Type B pancreatic cell (in vitro differentiated cells): ENCODE measurements at regions not wholly inside any gene's neighbourhood (a gene's known extent, or its start where the extent isn't known, plus 50 kb on each side); places are given as distances from the start of the nearest gene placed in this dataset.

Source experiments
- DNase-seq: peaks from one replicate; pipeline ENCODE4 v3.0.0; 2021; ENCODE audit warnings: mixed read lengths; ENCODE audit not compliant: unreplicated experiment; ENCODE audit errors: extremely low spot score
- H3K27ac Mint-ChIP-seq: 2 replicates; pipeline ENCODE4 v1.8.0; 2021; ENCODE audit warnings: mild to moderate bottlenecking, mixed read lengths
- H3K27me3 Mint-ChIP-seq: 2 replicates; pipeline ENCODE4 v1.8.0; 2021; ENCODE audit warnings: mixed read lengths
- H3K36me3 Mint-ChIP-seq: 2 replicates; pipeline ENCODE4 v1.8.0; 2021; ENCODE audit warnings: mixed read lengths
- H3K4me1 Mint-ChIP-seq: one replicate; pipeline ENCODE4 v1.8.0; 2021; ENCODE audit warnings: mixed read lengths; ENCODE audit not compliant: unreplicated experiment
- H3K4me3 Mint-ChIP-seq: 2 replicates; pipeline ENCODE4 v1.8.0; 2021; ENCODE audit warnings: mild to moderate bottlenecking, mixed read lengths
- H3K9me3 Mint-ChIP-seq: 2 replicates; pipeline ENCODE4 v1.8.0; 2021; ENCODE audit warnings: mixed read lengths
- TF ChIP-seq, protein P1 (sequence below): fragments of 200-600 bp; sonication (generic); conservative IDR thresholded peaks from 2 replicates; pipeline ENCODE4 v1.5.0; 2021; ENCODE audit warnings: antibody characterized with exemption, mild to moderate bottlenecking

DNA sequence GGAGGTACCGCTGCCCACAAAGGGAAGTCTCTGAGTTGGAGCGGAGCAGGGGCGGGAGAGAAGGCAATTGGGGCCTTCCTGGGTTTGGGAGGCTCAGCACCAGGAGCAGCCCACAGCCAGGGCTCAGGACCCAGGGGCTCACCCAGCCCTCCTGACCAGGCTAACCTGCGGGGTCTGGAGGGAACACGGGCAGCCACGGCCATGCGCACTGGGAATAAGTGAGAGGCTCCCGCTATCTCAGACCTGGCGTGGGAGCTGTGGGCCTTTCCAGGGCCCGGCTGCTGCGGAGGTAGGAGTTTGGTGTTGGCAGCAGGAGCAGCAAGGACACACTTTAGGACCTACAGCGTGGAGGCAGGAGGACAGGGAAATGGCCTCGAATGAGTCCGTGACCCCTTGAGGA lies 69.0 kb downstream of the RRM2 start:
- Mint-ChIP-seq H3K4me1 (no peaks in the 10 kb centered on the region), H3K27ac (no peak overlapping the region), H3K27me3 (no peaks in the 10 kb centered on the region), H3K36me3 (no peaks in the 10 kb centered on the region), H3K9me3 (no peaks in the 10 kb centered on the region), H3K4me3 (no peak overlapping the region)
- no peak for DNase-seq
- TF ChIP-seq, protein P1, sequence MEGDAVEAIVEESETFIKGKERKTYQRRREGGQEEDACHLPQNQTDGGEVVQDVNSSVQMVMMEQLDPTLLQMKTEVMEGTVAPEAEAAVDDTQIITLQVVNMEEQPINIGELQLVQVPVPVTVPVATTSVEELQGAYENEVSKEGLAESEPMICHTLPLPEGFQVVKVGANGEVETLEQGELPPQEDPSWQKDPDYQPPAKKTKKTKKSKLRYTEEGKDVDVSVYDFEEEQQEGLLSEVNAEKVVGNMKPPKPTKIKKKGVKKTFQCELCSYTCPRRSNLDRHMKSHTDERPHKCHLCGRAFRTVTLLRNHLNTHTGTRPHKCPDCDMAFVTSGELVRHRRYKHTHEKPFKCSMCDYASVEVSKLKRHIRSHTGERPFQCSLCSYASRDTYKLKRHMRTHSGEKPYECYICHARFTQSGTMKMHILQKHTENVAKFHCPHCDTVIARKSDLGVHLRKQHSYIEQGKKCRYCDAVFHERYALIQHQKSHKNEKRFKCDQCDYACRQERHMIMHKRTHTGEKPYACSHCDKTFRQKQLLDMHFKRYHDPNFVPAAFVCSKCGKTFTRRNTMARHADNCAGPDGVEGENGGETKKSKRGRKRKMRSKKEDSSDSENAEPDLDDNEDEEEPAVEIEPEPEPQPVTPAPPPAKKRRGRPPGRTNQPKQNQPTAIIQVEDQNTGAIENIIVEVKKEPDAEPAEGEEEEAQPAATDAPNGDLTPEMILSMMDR: no peak

- TF ChIP-seq, protein P1: no peak
- H3K4me3 Mint-ChIP-seq: no peak overlapping the region
- no peaks in the 10 kb centered on the region for H3K27me3 Mint-ChIP-seq
- no peak for DNase-seq
- no peak overlapping the region for H3K27ac Mint-ChIP-seq
- no peaks in the 10 kb centered on the region for H3K9me3 Mint-ChIP-seq
- no peaks in the 10 kb centered on the region for H3K36me3 Mint-ChIP-seq
- H3K4me1 Mint-ChIP-seq: no peaks in the 10 kb centered on the region
These were observed 70.0 kb downstream of the RRM2 start for GRCh38 chr2:10192392-10193015.

GRCh38 chr2:10193276-10193795 lies 70.8 kb downstream of the RRM2 start:
- no peak for DNase-seq
- H3K9me3 Mint-ChIP-seq: no peaks in the 10 kb centered on the region
- TF ChIP-seq, protein P1: no peak
- no peaks in the 10 kb centered on the region for H3K36me3 Mint-ChIP-seq
- no peak overlapping the region for H3K27ac Mint-ChIP-seq
- no peak overlapping the region for H3K4me3 Mint-ChIP-seq
- no peaks in the 10 kb centered on the region for H3K27me3 Mint-ChIP-seq
- H3K4me1 Mint-ChIP-seq: no peaks in the 10 kb centered on the region

- TF ChIP-seq, protein P1: no peak
- Mint-ChIP-seq H3K9me3 (peaks cover 6% of the 10 kb centered on the region), H3K4me3 (no peak overlapping the region), H3K27ac (peak overlapping the region; percentile 34), H3K36me3 (peaks cover 7% of the 10 kb centered on the region), H3K4me1 (no peaks in the 10 kb centered on the region), H3K27me3 (no peaks in the 10 kb centered on the region)
- DNase-seq: no peak
These were observed 71.6 kb downstream of the RRM2 start for GRCh38 chr2:10193851-10194820.

GRCh38 chr2:10195278-10196109 lies 73.0 kb downstream of the RRM2 start:
- peaks cover 6% of the 10 kb centered on the region for H3K9me3 Mint-ChIP-seq
- no peaks in the 10 kb centered on the region for H3K4me1 Mint-ChIP-seq
- no peaks in the 10 kb centered on the region for H3K27me3 Mint-ChIP-seq
- H3K4me3 Mint-ChIP-seq: no peak overlapping the region
- TF ChIP-seq, protein P1: no peak
- peaks cover 7% of the 10 kb centered on the region for H3K36me3 Mint-ChIP-seq
- H3K27ac Mint-ChIP-seq: no peak overlapping the region
- DNase-seq: no peak
